ENCODE measurements at regions not wholly inside any gene's neighbourhood (a gene's known extent, or its start where the extent isn't known, plus 50 kb on each side); places are given as distances from the start of the nearest gene placed in this dataset.

DNA sequence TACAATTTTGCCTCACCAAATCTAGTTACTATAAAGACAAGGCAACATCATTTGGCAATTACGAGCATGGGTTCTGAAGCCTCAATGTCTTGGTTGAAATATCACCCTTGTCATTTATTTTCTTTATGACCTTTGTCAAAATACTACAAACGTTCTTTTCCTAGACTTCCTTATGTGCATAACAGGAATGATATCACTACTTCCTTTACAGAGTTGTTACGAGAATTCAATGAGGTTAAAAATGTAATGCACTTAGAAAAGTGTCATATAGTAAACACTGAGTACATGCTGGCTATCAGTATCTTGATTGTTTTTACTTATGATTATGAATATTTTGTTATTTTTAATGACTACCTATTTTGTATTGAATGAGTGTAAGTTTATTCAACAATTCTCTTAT, 640.9 kb upstream of the CCNG1 start:
- TF ChIP-seq FOXP2 (optimal IDR thresholded peaks at IDR 0.05; ENCODE audit: borderline replicate concordance, extremely low read depth, extremely low read length, insufficient read depth) (no peak), REST (IDR thresholded peaks at IDR 0.05; ENCODE audit: insufficient read depth in 1 of 2, low read depth in 2 of 2, low read length in 2 of 2) (no peak), SIN3A (IDR thresholded peaks at IDR 0.05; ENCODE audit: borderline replicate concordance, insufficient read depth, low read length) (no peak)

DNA sequence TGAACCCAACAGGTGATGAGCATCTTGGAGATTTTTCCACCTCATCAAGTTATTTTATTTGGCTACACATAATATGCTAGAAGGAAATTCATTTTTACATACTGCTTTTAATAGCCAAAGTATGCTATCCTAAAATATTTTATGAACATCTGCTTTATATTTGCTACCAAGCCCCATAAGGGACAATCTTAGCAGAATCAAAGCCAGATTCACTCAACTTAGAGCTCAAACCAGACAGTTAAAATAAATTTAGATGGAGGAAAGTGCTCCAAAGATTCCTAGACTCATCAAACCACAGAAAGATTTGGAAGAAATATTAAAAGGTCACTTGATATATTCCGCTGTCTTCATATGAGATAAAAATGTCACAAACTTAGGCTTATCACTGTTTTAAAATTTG, 637.1 kb upstream of the CCNG1 start:
- no peak for TF ChIP-seq SIN3A (IDR thresholded peaks at IDR 0.05; ENCODE audit: borderline replicate concordance, insufficient read depth, low read length)
- no peak for TF ChIP-seq POLR2AphosphoS5 (IDR thresholded peaks at IDR 0.05; ENCODE audit: low read depth, low read length)
- no peak for TF ChIP-seq FOXP2 (optimal IDR thresholded peaks at IDR 0.05; ENCODE audit: borderline replicate concordance, extremely low read depth, extremely low read length, insufficient read depth)
- no peak for TF ChIP-seq TAF1 (IDR thresholded peaks at IDR 0.05; ENCODE audit: borderline replicate concordance, insufficient read depth, low read length)
- no peak for TF ChIP-seq REST (IDR thresholded peaks at IDR 0.05; ENCODE audit: insufficient read depth in 1 of 2, low read depth in 2 of 2, low read length in 2 of 2)

GRCh38 chr5:162801235-162801634, 636.2 kb upstream of the CCNG1 start:
- TF ChIP-seq POLR2AphosphoS5 (IDR thresholded peaks at IDR 0.05; ENCODE audit: low read depth, low read length): no peak
- no peak for TF ChIP-seq REST (IDR thresholded peaks at IDR 0.05; ENCODE audit: insufficient read depth in 1 of 2, low read depth in 2 of 2, low read length in 2 of 2)
- TF ChIP-seq TAF1 (IDR thresholded peaks at IDR 0.05; ENCODE audit: borderline replicate concordance, insufficient read depth, low read length): no peak
- no peak for TF ChIP-seq FOXP2 (optimal IDR thresholded peaks at IDR 0.05; ENCODE audit: borderline replicate concordance, extremely low read depth, extremely low read length, insufficient read depth)
- no peak for TF ChIP-seq SIN3A (IDR thresholded peaks at IDR 0.05; ENCODE audit: borderline replicate concordance, insufficient read depth, low read length)

- TF ChIP-seq FOXP2 (optimal IDR thresholded peaks at IDR 0.05; ENCODE audit: borderline replicate concordance, extremely low read depth, extremely low read length, insufficient read depth) (no peak), POLR2AphosphoS5 (IDR thresholded peaks at IDR 0.05; ENCODE audit: low read depth, low read length) (no peak), TAF1 (IDR thresholded peaks at IDR 0.05; ENCODE audit: borderline replicate concordance, insufficient read depth, low read length) (no peak), SIN3A (IDR thresholded peaks at IDR 0.05; ENCODE audit: borderline replicate concordance, insufficient read depth, low read length) (no peak), REST (IDR thresholded peaks at IDR 0.05; ENCODE audit: insufficient read depth in 1 of 2, low read depth in 2 of 2, low read length in 2 of 2) (no peak)
These were observed 631.2 kb upstream of the CCNG1 start for GRCh38 chr5:162806195-162806594.

- TF ChIP-seq FOXP2 (optimal IDR thresholded peaks at IDR 0.05; ENCODE audit: borderline replicate concordance, extremely low read depth, extremely low read length, insufficient read depth) (no peak), POLR2AphosphoS5 (IDR thresholded peaks at IDR 0.05; ENCODE audit: low read depth, low read length) (no peak), TAF1 (IDR thresholded peaks at IDR 0.05; ENCODE audit: borderline replicate concordance, insufficient read depth, low read length) (no peak), SIN3A (IDR thresholded peaks at IDR 0.05; ENCODE audit: borderline replicate concordance, insufficient read depth, low read length) (no peak), REST (IDR thresholded peaks at IDR 0.05; ENCODE audit: insufficient read depth in 1 of 2, low read depth in 2 of 2, low read length in 2 of 2) (no peak)
These were observed 626.3 kb upstream of the CCNG1 start for GRCh38 chr5:162811071-162811470.
